A673 (cell line): ENCODE measurements at regions not wholly inside any gene's neighbourhood (a gene's known extent, or its start where the extent isn't known, plus 50 kb on each side); places are given as distances from the start of the nearest gene placed in this dataset.

ENCODE experiments used
- BruUV-seq: library from RNA; stranded (reverse); fragments of 400-500 nt; replicated peaks from 2 replicates; lab custom pipeline; 2021; lab: Mats Ljungman, UMichigan
- CTCF ChIA-PET: fragments of 300-600 bp; sonication (Branson Sonifier 250); formaldehyde crosslinking; loops from one replicate; lab custom pipeline; 2022; ENCODE audit warnings: antibody characterized with exemption; lab: Charles Lee
- POLR2A ChIA-PET: fragments of 300-600 bp; sonication (Branson Sonifier 250); formaldehyde crosslinking; loops from one replicate; lab custom pipeline; 2022; ENCODE audit warnings: antibody characterized with exemption; ENCODE audit not compliant: low non-redundant PET; lab: Charles Lee
- DNase-seq: peaks from one replicate; pipeline ENCODE4 v3.0.0-alpha.2; 2015; ENCODE audit warnings: low spot score
- H3K27ac ChIP-seq: fragments of 200-600 bp; sonication (generic); 2 replicates; pipeline ENCODE4 v1.5.1; 2016; ENCODE audit warnings: mixed run types, low read depth, mild to moderate bottlenecking, mixed read lengths, antibody characterized with exemption, low read length; ENCODE audit not compliant: poor library complexity, severe bottlenecking
- H3K27me3 ChIP-seq: fragments of 200-600 bp; sonication (generic); replicated peaks from 2 replicates; pipeline ENCODE4 v1.6.1; 2017; ENCODE audit warnings: mixed run types, low read depth, mild to moderate bottlenecking, mixed read lengths, antibody characterized with exemption, low read length; ENCODE audit not compliant: insufficient read depth, poor library complexity
- H3K36me3 ChIP-seq: fragments of 200-600 bp; sonication (generic); 2 replicates; pipeline ENCODE4 v1.6.1; 2016; ENCODE audit warnings: mixed run types, mild to moderate bottlenecking, mixed read lengths, antibody characterized with exemption, low read length; ENCODE audit not compliant: insufficient read depth, poor library complexity, severe bottlenecking
- H3K4me1 ChIP-seq: fragments of 200-600 bp; sonication (generic); 2 replicates; pipeline ENCODE4 v1.6.1; 2017; ENCODE audit warnings: mixed run types, mild to moderate bottlenecking, mixed read lengths, antibody characterized with exemption, low read length; ENCODE audit not compliant: insufficient read depth, poor library complexity, severe bottlenecking
- H3K4me3 ChIP-seq: fragments of 200-600 bp; sonication (generic); 2 replicates; pipeline ENCODE4 v1.5.1; 2016; ENCODE audit warnings: low read depth, mixed run types, mild to moderate bottlenecking, mixed read lengths, low read length; ENCODE audit not compliant: poor library complexity, severe bottlenecking
- H3K9me3 ChIP-seq: fragments of 200-600 bp; sonication (generic); 2 replicates; pipeline ENCODE4 v1.6.1; 2016; ENCODE audit warnings: mixed run types, low read depth, mild to moderate bottlenecking, mixed read lengths, antibody characterized with exemption, low read length; ENCODE audit not compliant: poor library complexity, severe bottlenecking
- EZH2 ChIP-seq: fragments of 200-600 bp; sonication (generic); IDR thresholded peaks from 2 replicates; pipeline ENCODE4 v1.6.1; 2017; ENCODE audit warnings: borderline replicate concordance, low read depth, mild to moderate bottlenecking, mixed read lengths, antibody characterized with exemption, low read length; ENCODE audit not compliant: poor library complexity, severe bottlenecking
- intact Hi-C: fragments of 100-400 bp; cut with micrococcal nuclease; formaldehyde crosslinking; loops from one replicate; pipeline ENCODE4 v1.10.0; 2022; ENCODE audit not compliant: unreplicated experiment
- TF ChIP-seq, protein P1 (sequence below): fragments of 300-800, 200-600 bp; sonication (generic); conservative IDR thresholded peaks from 2 replicates; pipeline ENCODE4 v1.5.1; 2017; ENCODE audit warnings: low read depth, mild to moderate bottlenecking, antibody characterized with exemption, low read length, moderate library complexity, mixed read lengths

DNA sequence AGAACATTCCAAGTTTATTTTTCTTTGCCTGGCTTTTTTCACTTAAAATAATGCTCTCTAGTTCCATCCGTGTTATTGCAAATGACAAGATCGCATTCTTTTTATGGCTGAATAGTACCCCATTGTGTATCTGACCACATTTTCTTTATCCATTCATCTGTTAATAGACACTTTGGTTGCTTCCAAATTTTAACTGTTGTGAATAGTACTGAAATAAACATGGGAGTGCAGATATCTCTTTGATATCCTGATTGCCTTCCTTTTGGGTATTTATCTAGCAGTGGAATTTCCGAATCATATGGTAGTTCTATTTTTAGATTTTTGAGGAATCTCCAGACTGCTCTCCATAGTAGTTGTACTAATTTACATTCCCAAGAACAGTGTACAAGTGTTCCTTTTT, 230.5 kb downstream of the FIGN start:
- Histone ChIP-seq H3K4me3 (no peak overlapping the region), H3K36me3 (no peaks in the 10 kb centered on the region), H3K4me1 (no peaks in the 10 kb centered on the region), H3K27ac (no peak overlapping the region), H3K9me3 (no peaks in the 10 kb centered on the region), H3K27me3 (no peaks in the 10 kb centered on the region)
- CTCF ChIA-PET, result no interaction called here
- no peak for TF ChIP-seq EZH2
- TF ChIP-seq, protein P1, sequence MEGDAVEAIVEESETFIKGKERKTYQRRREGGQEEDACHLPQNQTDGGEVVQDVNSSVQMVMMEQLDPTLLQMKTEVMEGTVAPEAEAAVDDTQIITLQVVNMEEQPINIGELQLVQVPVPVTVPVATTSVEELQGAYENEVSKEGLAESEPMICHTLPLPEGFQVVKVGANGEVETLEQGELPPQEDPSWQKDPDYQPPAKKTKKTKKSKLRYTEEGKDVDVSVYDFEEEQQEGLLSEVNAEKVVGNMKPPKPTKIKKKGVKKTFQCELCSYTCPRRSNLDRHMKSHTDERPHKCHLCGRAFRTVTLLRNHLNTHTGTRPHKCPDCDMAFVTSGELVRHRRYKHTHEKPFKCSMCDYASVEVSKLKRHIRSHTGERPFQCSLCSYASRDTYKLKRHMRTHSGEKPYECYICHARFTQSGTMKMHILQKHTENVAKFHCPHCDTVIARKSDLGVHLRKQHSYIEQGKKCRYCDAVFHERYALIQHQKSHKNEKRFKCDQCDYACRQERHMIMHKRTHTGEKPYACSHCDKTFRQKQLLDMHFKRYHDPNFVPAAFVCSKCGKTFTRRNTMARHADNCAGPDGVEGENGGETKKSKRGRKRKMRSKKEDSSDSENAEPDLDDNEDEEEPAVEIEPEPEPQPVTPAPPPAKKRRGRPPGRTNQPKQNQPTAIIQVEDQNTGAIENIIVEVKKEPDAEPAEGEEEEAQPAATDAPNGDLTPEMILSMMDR, result no peak
- no TSS peak for BruUV-seq
- intact Hi-C loops, result no loop called here
- DNase-seq, result no peak
- POLR2A ChIA-PET, result no interaction called here

DNA sequence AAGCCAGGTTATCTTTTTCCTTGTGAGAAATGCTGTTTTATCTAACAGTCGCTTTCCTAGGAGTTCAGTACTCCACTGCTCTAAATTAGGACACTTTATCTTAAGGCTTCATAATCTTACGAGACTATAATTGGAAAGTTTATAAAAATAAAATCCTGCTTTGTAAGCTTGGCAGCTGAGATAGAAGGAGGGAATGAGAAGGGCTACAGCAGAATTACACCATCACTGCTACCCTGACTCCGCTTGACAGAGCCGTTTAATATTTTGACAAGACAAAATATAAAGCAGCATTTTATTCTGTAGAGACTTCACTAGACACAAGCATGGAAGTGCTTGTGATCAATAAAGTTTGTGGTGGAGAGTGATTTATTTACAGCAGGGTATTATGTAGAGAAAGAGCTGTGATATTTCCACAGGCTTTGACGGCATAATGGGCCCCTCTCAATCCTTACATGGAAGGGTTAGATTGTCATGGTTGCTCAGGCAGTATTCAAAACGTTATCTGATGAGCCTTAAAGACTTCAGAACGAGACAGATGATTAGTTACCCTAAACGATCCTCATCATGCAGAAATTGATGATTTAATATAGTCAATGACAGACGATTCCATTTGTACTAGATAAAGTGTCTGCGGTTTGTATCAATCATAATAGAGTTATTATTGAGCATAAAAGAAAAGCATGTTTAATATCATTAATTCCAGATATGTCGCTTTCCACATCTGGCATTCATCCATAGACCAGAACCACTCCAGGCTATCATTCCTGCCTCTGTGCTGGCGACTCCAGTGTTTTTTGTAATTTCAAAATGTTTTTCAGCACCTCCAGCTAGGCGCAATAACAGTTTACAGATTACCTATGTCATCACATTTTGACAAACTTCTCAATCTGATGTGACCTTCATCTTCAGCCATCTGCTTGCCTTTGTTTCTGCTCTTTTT, 242.2 kb downstream of the FIGN start:
- Histone ChIP-seq H3K27me3 (peaks cover 25% of the 10 kb centered on the region), H3K27ac (no peak overlapping the region), H3K9me3 (no peaks in the 10 kb centered on the region), H3K36me3 (no peaks in the 10 kb centered on the region), H3K4me3 (no peak overlapping the region), H3K4me1 (no peaks in the 10 kb centered on the region)
- TF ChIP-seq, protein P1, result no peak
- no peak for TF ChIP-seq EZH2
- ChIA-PET POLR2A (no interaction called here), CTCF (no interaction called here)
- intact Hi-C loops, result no loop called here
- BruUV-seq, result no TSS peak
- DNase-seq, result no peak

DNA sequence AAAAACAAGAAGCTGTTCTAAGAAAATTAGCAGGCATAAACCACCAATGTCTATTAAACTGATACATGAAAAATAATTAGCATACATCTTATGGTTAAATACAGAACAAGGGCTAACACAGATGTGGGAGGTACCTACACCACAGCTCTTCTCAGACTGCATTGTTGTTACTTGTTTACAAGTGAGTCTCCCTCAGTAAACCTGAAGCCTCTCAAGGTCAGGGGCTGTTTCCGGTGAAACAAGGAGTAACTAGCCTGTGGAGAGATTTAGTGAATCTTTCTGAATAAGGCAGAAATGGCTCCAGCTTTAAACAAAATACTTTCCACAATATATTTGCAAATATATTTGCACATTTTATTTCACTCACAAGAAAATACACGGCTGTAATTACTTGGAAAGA, 244.0 kb downstream of the FIGN start:
- no peaks in the 10 kb centered on the region for H3K36me3 ChIP-seq
- no peak overlapping the region for H3K4me3 ChIP-seq
- no peaks in the 10 kb centered on the region for H3K9me3 ChIP-seq
- no peaks in the 10 kb centered on the region for H3K4me1 ChIP-seq
- H3K27me3 ChIP-seq, result peaks cover 25% of the 10 kb centered on the region
- no peak overlapping the region for H3K27ac ChIP-seq
- no peak for DNase-seq
- POLR2A ChIA-PET, result no interaction called here
- no TSS peak for BruUV-seq
- intact Hi-C loops, result no loop called here
- CTCF ChIA-PET, result no interaction called here
- TF ChIP-seq, protein P1, result no peak
- TF ChIP-seq EZH2, result no peak
